ENCODE measurements at regions not wholly inside any gene's neighbourhood (a gene's known extent, or its start where the extent isn't known, plus 50 kb on each side); places are given as distances from the start of the nearest gene placed in this dataset.
"Not testable (repeated sequence)": the region's sequence is repeated elsewhere in the genome, so short reads cannot be mapped to it uniquely, and the experiment has no call there.

DNA sequence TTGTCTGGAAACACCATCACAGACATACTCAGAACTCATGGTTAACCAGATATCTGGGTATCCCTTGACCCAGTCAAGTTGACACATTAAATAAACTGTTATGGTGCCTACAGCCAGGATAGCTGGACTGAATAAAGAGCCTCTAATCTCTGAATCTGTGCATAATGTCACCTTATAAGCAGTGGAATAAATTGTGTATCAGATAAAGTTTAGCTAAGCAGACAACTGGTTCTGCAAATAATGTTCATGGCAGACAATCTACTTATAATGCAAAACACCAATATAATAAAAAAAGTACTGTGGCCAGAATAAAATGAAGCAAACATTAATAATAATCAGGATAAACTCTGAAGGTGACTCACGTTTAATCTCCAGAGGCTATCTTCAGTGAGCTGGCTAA is 628.5 kb upstream of the FAT3 start:
- no peak for DNase-seq

- no peak for DNase-seq
Measured at GRCh38 chr11:91591021-91591420, 633.6 kb upstream of the FAT3 start.

DNA sequence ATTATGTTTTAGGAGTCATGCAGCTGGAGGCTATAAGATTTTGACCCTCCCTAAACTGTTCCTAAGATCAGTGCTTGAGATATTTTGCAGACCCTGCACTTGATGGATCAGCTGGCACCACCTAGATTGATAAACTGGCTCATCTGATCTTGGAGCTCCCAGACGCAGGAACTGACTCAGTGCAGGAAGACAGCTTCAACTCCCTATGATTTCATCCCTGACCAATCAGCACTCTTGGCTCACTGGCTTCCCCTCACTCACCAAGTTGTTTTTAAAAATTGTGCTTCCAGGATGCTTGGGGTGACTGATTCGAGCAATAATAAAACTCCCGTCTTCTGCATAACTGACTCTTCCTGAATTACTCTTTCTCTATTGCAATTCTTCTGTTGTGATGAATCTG is 637.5 kb upstream of the FAT3 start:
- DNase-seq: no peak

GRCh38 chr11:91585035-91585801 is 639.4 kb upstream of the FAT3 start:
- DNase-seq: no peak

DNA sequence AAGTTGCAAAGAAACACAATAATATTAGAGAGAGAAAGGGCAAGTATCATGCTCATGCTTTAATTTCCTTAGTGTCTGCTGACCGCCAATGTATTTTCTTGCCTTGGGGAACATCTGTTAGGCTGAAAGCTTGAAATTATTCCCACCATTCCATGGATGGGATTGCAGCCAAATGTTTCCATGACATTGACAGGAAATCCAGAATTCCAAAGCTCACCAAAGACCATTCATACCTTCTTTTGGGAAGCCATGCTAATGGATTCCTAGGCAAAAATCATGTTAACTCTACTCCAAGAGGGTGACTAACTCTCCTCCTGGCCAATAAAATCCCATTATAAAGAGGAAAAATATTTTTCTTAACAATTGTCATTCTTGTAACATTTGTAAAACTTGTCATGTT is 661.4 kb upstream of the FAT3 start:
- no peak for DNase-seq

DNA sequence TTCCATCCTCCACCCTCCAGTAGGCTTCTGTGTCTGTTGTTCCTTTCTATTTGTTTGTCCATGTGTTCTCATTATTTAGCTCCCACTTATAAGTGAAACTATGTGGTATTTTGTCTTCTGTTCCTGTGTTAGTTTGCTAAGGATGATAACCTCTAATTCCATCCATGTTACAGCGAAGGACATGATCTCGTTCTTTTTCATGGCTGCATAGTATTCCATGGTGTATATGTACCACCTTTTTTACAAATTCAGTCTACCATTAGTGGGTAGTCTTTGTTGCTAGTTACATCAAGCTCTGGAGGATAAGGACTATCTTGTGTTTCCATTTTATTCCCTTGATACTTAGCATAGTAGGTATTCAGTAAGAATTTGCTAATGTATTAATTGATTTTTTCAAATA is 664.2 kb upstream of the FAT3 start:
- DNase-seq: no peak

- no peak for DNase-seq
Measured at GRCh38 chr11:91538065-91538464, 686.6 kb upstream of the FAT3 start.

DNA sequence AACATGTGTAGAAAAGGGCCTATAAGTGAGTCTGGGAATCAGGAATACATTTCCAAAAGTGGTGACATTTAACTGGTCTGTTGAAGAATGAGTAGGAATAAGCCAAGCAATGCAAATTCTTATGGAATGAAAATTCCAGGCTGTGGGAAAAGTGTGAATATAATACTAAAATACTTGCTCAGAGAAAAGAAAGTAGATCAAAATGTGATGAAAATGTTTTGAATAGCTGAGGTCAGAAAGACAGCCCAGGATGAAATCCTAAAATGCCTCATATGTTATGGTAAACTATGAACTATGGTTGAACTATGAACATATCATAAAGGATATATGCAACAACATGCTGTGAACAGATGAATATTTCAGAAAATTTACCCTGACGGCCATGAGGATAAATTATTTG is 688.3 kb upstream of the FAT3 start:
- DNase-seq: no peak

DNA sequence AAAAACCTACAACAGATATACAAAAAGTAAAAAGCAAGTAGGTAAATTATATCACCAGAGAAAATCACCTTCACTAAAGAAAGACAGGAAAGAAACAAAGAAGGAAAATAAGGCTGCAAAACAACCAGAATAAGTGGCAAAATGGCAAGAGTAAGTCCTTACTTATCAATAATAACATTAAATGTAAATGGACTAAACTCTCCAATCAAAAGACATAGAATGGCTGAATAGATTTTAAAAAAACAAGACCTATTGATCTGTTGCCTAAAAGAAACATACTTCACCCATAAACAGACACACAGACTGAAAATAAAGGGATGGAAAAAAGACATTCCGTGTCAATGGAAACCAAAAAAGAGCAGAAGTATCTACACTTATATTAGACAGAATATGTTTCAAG is 695.7 kb upstream of the FAT3 start:
- DNase-seq: no peak

- no peak for DNase-seq
Measured at GRCh38 chr11:91527380-91528030, 697.1 kb upstream of the FAT3 start.

- no peak for DNase-seq
Measured at GRCh38 chr11:91513734-91514133, 710.9 kb upstream of the FAT3 start.

DNA sequence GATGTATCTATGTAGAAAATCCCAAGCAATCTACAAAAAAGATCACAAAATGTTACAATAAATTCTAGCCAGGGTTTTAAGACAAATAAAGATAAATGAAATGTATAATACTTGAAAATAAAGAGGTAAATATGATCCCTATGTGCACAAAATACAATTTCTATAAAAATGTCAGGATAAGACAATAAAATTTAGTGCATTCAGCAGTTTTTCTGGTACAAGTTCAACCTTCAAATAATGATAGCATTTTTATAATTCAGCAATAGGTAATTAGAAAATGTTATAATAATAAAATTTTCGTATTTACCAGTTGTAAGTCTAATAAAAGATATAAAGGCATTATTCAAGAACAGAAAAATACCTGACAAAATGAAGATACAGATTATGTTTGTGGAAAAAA is 726.8 kb upstream of the FAT3 start:
- DNase-seq: no peak

DNA sequence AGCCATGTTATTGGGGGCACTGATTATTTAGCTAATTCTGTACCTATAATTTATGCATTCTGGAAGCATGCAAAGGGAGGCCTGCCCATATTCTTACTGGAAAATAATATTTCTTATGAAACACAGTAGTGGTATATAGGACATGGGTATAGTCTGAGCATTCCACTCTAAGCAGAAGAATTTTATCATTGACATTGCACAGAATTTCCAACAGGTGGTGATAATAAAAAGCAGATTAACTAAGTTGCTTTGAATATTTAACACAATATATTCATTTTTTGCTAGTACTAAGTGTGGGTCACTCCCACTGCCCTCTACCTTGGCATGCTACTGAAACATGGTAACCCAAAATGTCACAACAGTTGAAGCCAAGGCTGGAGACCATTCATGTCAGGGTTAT is 728.8 kb upstream of the FAT3 start:
- DNase-seq: no peak

DNA sequence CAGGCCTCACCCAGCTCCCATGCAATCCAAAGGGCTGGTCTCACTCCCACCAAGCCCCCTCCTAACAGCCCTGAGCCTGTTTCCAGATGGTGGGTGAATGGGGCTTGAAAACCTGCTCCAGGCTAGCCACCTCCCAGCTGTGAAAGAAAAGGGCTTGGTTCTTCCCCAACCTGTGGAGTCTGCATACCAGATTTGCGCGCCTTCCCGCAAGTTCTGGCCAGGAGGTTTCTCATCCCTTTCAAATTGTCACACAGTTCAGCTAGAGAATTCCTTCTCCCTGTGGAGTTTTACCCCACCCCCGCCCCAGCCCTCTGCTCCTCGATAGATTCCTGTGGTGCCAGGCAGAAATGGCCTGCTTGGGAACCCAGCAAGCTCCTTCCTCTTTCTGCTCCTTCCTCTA is 734.6 kb upstream of the FAT3 start:
- no peak for DNase-seq

- DNase-seq: not testable (repeated sequence)
Measured at GRCh38 chr11:91483956-91484355, 740.7 kb upstream of the FAT3 start.

GRCh38 chr11:91481875-91482274 is 742.7 kb upstream of the FAT3 start:
- DNase-seq: not testable (repeated sequence)

- DNase-seq: no peak
Measured at GRCh38 chr11:91470656-91471055, 754.0 kb upstream of the FAT3 start.

DNA sequence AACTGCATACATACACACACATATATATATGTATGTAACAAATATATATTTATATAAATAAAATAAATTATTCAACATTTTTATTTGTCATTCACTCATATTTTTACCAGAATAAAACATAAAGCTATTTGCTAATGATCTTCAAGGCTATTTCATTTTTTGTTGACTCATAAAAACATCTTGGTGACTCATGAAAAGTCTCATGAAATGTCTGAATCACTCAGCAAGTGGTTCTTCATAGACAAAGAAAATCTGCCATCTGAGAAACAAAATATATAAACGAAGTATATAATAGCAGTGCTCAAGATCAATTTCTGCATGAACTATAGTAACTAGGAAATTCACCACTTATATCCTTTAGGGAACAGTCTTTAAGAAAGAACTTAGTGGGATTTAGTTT is 764.8 kb upstream of the FAT3 start:
- DNase-seq: no peak

DNA sequence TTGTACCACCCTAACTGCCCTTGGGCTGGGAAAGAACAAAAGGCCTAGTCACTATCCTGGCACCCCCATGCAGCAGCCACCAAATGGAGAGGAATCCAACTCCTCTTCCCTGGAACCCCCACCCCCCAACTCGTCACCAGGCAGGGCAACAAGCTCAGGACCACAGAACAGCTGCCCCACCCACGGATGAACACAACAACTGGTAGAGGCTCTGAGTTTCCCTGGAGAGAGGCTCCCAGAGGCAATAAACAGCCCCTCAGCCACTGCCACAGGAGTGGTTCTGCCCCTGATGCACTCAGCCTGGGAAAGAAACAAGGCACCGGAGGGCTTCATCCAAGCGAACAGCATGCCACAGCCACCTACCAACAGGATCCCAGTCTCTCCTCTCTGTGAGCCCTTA is 778.4 kb upstream of the FAT3 start:
- no peak for DNase-seq

DNA sequence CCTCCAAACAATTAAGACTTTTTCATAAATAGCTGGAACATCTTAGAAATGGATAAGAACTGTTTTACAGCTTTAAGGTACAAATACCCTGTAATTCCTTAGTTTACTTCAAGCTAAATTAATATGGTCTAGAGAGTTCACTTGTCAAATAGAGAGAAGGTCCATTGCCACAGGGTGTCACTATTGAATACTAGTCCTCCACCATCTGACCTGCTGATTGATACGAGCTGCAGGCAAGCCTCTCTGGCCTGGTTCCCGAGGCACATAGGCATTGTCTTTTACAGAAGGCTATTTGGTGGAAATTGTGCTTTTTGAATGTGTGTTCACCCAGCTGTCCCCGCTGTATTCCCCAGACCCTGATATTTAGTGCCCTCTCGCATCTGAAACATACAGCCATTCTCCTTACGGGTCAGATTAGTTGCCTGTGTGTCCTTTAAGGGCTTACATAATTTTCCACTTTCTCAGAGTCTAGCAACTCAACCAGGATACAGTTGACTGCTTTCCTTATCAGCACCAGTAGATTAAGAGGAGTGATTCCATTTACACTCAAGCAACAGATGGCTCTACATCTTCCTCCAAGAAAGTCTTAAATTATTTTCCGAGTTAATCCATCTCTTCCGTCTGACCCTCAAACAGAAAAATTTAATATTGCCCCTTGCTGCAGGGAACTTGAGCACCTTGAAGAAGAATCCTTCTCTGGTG is 788.8 kb upstream of the FAT3 start:
- DNase-seq: no peak

DNA sequence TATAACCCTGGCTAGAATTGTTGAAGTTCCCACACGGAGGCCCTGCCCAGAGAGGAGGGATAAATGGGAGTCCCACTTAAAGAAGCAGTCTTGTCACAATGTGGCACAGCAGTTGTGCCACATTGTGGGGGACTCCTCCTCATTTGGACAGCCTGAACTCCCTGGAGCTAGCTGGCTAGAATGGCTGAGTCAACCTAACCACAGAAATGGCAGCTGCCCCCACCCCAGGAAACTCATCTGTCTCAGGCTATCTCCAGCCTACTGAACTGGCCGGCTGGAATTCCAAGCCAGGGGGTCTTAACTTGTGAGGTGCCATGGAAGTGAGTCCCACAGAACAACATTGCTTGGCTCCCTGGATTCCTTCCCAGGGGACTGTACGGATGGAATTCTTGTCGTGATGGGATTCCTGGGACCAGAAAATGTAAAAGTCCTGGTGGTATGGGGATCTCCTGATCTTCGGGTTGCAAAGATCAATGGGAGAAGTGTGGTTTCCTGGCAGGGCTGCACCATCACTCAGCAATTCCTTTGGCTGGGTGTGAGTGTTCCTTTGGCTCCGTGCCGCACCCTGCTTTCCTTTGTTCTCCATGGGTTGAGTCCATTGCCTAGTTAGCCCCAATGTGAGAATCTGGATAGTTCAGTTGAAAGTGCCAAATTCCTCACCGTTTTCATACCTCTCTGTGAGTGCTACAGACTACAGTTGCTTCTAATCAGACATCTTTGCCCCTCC is 791.2 kb upstream of the FAT3 start:
- no peak for DNase-seq

- no peak for DNase-seq
Measured at GRCh38 chr11:91421641-91422040, 803.0 kb upstream of the FAT3 start.

- DNase-seq: no peak
Measured at GRCh38 chr11:91407842-91408241, 816.8 kb upstream of the FAT3 start.

DNA sequence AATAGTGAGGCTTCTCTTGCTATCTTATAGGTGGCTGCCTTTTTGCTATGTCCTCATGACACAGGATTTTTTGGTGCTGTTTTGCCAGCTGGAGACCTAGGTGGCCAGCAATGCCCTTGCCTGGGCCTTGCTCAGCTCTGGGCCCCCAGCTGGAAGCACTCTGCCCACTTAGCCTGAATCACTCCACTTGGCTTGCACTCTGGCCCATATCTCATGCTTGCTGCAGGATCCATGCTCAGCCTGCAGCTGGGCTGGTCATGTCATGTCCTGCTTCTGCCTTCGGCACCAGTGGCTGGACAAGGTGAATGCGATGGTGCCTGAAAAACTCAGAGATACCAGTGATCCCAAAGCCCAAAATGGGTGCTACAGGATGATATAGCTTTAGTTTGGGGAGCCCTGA is 818.6 kb upstream of the FAT3 start:
- DNase-seq: no peak
